NCI-H1105 (cell line): ENCODE measurements at regions not wholly inside any gene's neighbourhood (a gene's known extent, or its start where the extent isn't known, plus 50 kb on each side); places are given as distances from the start of the nearest gene placed in this dataset.

ENCODE experiments used
- DNase-seq: peaks from one replicate; lab custom pipeline; 2025; lab: John Stamatoyannopoulos, UW

GRCh38 chr10:118107040-118107439 is 60.3 kb upstream of the RAB11FIP2 start:
- no peak for DNase-seq

GRCh38 chr10:118106426-118106825 is 59.7 kb upstream of the RAB11FIP2 start:
- DNase-seq = no peak

- no peak for DNase-seq
Measured at GRCh38 chr10:118102121-118102520, 55.4 kb upstream of the RAB11FIP2 start.

- DNase-seq = no peak
Measured at GRCh38 chr10:118101501-118101900, 54.8 kb upstream of the RAB11FIP2 start.
